Renal cortex interstitium (tissue), 11 donors: ENCODE measurements at regions not wholly inside any gene's neighbourhood (a gene's known extent, or its start where the extent isn't known, plus 50 kb on each side); places are given as distances from the start of the nearest gene placed in this dataset.

Source experiments
- DNase-seq, 11 donors: peaks; one replicate each; pipeline ENCODE4 v3.0.0-alpha.2; 2013; ENCODE audit warnings: low read depth in 9 of 11, low spot score in 4 of 11; ENCODE audit errors: extremely low read depth in 1 of 11

GRCh38 chr9:110141227-110141793 is 66.6 kb downstream of the C9orf152 start:
- DNase-seq = no peak

GRCh38 chr9:110142253-110142652 is 65.7 kb downstream of the C9orf152 start:
- DNase-seq = no peak

- no peak for DNase-seq
Measured at GRCh38 chr9:110142868-110143481, 65.0 kb downstream of the C9orf152 start.

GRCh38 chr9:110143485-110143884 is 64.5 kb downstream of the C9orf152 start:
- no peak for DNase-seq

- DNase-seq = no peak
Measured at GRCh38 chr9:110143950-110144545, 63.9 kb downstream of the C9orf152 start.

- DNase-seq = no peak
Measured at GRCh38 chr9:110146373-110146772, 61.6 kb downstream of the C9orf152 start.

- DNase-seq = no peak
Measured at GRCh38 chr9:110148384-110148783, 59.6 kb downstream of the C9orf152 start.

GRCh38 chr9:110148891-110149290 is 59.1 kb downstream of the C9orf152 start:
- no peak for DNase-seq
